Keratinocyte (primary cell): ENCODE measurements at regions not wholly inside any gene's neighbourhood (a gene's known extent, or its start where the extent isn't known, plus 50 kb on each side); places are given as distances from the start of the nearest gene placed in this dataset.

Source experiments
- DNase-seq: peaks from one replicate; pipeline ENCODE4 v3.0.0-alpha.2; 2011; ENCODE audit warnings: low read depth, missing footprints, low spot score
- FAIRE-seq: peaks from 2 replicates; lab custom pipeline; 2011; peaks lifted over from hg19 to GRCh38; lab: Jason Lieb, UNC
- H2AFZ ChIP-seq: 2 replicates; pipeline ENCODE4 v1.6.0; 2012; ENCODE audit warnings: low read length, control low read depth, inconsistent platforms; ENCODE audit not compliant: control insufficient read depth
- H3K27ac ChIP-seq: 2 replicates; pipeline ENCODE4 v1.5.1; 2011; ENCODE audit warnings: low read length; ENCODE audit not compliant: control insufficient read depth, insufficient read depth
- H3K27me3 ChIP-seq: 3 replicates; pipeline ENCODE4 v1.6.0; 2011; ENCODE audit warnings: low read length; ENCODE audit not compliant: control insufficient read depth, insufficient read depth; ENCODE audit errors: extremely low read depth
- H3K36me3 ChIP-seq, 2 experiments: 2 replicates in 1 of 2; 3 replicates in 1 of 2; pipeline ENCODE4 v1.5.1; 2011; ENCODE audit warnings: low read length in 2 of 2, mild to moderate bottlenecking in 1 of 2; ENCODE audit not compliant: control insufficient read depth in 2 of 2, insufficient read depth in 2 of 2; ENCODE audit errors: extremely low read depth in 1 of 2
- H3K4me1 ChIP-seq: 3 replicates; pipeline ENCODE4 v1.5.1; 2011; ENCODE audit warnings: low read length; ENCODE audit not compliant: control insufficient read depth, insufficient read depth; ENCODE audit errors: extremely low read depth
- H3K4me2 ChIP-seq: 3 replicates; pipeline ENCODE4 v1.6.0; 2011; ENCODE audit warnings: low read depth, low read length; ENCODE audit not compliant: control insufficient read depth, insufficient read depth; ENCODE audit errors: extremely low read depth
- H3K4me3 ChIP-seq, 3 experiments: fragments of 200-600 bp in 1 of 3; sonication (generic) in 1 of 3; 2 replicates in 2 of 3; 3 replicates in 1 of 3; pipeline ENCODE4 v1.5.1; 2011 to 2016; ENCODE audit warnings: low read length in 3 of 3, mild to moderate bottlenecking in 3 of 3, control low read depth in 2 of 3, inconsistent platforms in 1 of 3, low read depth in 1 of 3, mixed read lengths in 1 of 3, mixed run types in 1 of 3, moderate library complexity in 1 of 3; ENCODE audit not compliant: control insufficient read depth in 2 of 3, insufficient read depth in 2 of 3; ENCODE audit errors: extremely low read depth in 1 of 3
- H3K79me2 ChIP-seq: 2 replicates; pipeline ENCODE4 v1.6.0; 2012; ENCODE audit warnings: low read length; ENCODE audit not compliant: control insufficient read depth, insufficient read depth
- H3K9ac ChIP-seq: 3 replicates; pipeline ENCODE4 v1.6.0; 2011; ENCODE audit warnings: low read length; ENCODE audit not compliant: control insufficient read depth, insufficient read depth; ENCODE audit errors: extremely low read depth
- H3K9me1 ChIP-seq: 3 replicates; pipeline ENCODE4 v1.6.0; 2011; ENCODE audit warnings: low read length; ENCODE audit not compliant: control insufficient read depth, insufficient read depth; ENCODE audit errors: extremely low read depth
- H3K9me3 ChIP-seq: 2 replicates; pipeline ENCODE4 v1.5.1; 2012; ENCODE audit warnings: low read depth, low read length; ENCODE audit not compliant: control insufficient read depth
- H4K20me1 ChIP-seq: 3 replicates; pipeline ENCODE4 v1.6.0; 2011; ENCODE audit warnings: low read length; ENCODE audit not compliant: control insufficient read depth, insufficient read depth; ENCODE audit errors: extremely low read depth
- CTCF ChIP-seq, 3 experiments: IDR thresholded peaks in 1 of 3; conservative IDR thresholded peaks in 1 of 3; optimal IDR thresholded peaks in 1 of 3; 2 replicates in 2 of 3; 3 replicates in 1 of 3; pipeline versions ENCODE3 to v1.5.1; 2011; ENCODE audit warnings: low read length in 3 of 3, mild to moderate bottlenecking in 3 of 3, moderate library complexity in 2 of 3, control low read depth in 1 of 3, inconsistent platforms in 1 of 3; ENCODE audit not compliant: insufficient read depth in 2 of 3; ENCODE audit errors: extremely low read depth in 1 of 3
- EZH2 ChIP-seq: IDR thresholded peaks from one replicate; pipeline ENCODE4 v1.6.1; 2012; ENCODE audit warnings: inconsistent platforms, mild to moderate bottlenecking, low read length, moderate library complexity
- dilution Hi-C: fragments of 300-500 bp; cut with MboI; formaldehyde crosslinking; loops from one replicate; pipeline ENCODE4 v1.7.0; 2020; ENCODE audit warnings: low sequenced_read_pairs; ENCODE audit not compliant: extremely low pct_ligation_motif_present

- dilution Hi-C loops: no loop called here
- H3K36me3 ChIP-seq: no peaks in the 10 kb centered on the region
- no peak for DNase-seq
- no peaks in the 10 kb centered on the region for H3K4me1 ChIP-seq
- no peaks in the 10 kb centered on the region for H3K9me3 ChIP-seq
- no peaks in the 10 kb centered on the region for H4K20me1 ChIP-seq
- no peak for FAIRE-seq
- no peak overlapping the region for H3K4me3 ChIP-seq
- no peak overlapping the region for H3K9ac ChIP-seq
- no peak overlapping the region for H2AFZ ChIP-seq
- no peak overlapping the region for H3K27ac ChIP-seq
- no peak overlapping the region for H3K4me2 ChIP-seq
- H3K9me1 ChIP-seq: no peaks in the 10 kb centered on the region
- no peaks in the 10 kb centered on the region for H3K79me2 ChIP-seq
- no peaks in the 10 kb centered on the region for H3K27me3 ChIP-seq
- TF ChIP-seq CTCF (optimal IDR thresholded peaks at IDR 0.05 in 1 of 3, IDR thresholded peaks at IDR 0.05 in 1 of 3, conservative IDR thresholded peaks at IDR 0.05 in 1 of 3; ENCODE audit: extremely low read depth in 1 of 3, insufficient read depth in 2 of 3, low read length in 3 of 3) (no peak), EZH2 (no peak)
These were observed 103.5 kb upstream of the CTAGE1 start for GRCh38 chr18:22521026-22521707.

- Histone ChIP-seq H3K36me3 (no peaks in the 10 kb centered on the region), H3K4me2 (no peak overlapping the region), H4K20me1 (no peaks in the 10 kb centered on the region), H3K4me3 (no peak overlapping the region), H3K9ac (no peak overlapping the region), H2AFZ (no peak overlapping the region), H3K9me1 (no peaks in the 10 kb centered on the region), H3K79me2 (no peaks in the 10 kb centered on the region), H3K27ac (no peak overlapping the region), H3K27me3 (no peaks in the 10 kb centered on the region), H3K4me1 (no peaks in the 10 kb centered on the region), H3K9me3 (no peaks in the 10 kb centered on the region)
- dilution Hi-C loops: no loop called here
- TF ChIP-seq CTCF (optimal IDR thresholded peaks at IDR 0.05 in 1 of 3, IDR thresholded peaks at IDR 0.05 in 1 of 3, conservative IDR thresholded peaks at IDR 0.05 in 1 of 3; ENCODE audit: extremely low read depth in 1 of 3, insufficient read depth in 2 of 3, low read length in 3 of 3): no peak
- TF ChIP-seq EZH2: no peak
- FAIRE-seq (no peak), DNase-seq (no peak)
These were observed 105.8 kb upstream of the CTAGE1 start for GRCh38 chr18:22523481-22523880.
